ENCODE measurements at regions not wholly inside any gene's neighbourhood (a gene's known extent, or its start where the extent isn't known, plus 50 kb on each side); places are given as distances from the start of the nearest gene placed in this dataset.

GRCh38 chr13:29698106-29698505 lies 102.6 kb upstream of the SLC7A1 start:
- no peak for TF ChIP-seq EZH2 (IDR thresholded peaks at IDR 0.05)
- TF ChIP-seq CTCF (IDR thresholded peaks at IDR 0.05) = no peak

Measured in neural progenitor cell (in vitro differentiated cells).